HG02943 (cell line): ENCODE measurements at regions not wholly inside any gene's neighbourhood (a gene's known extent, or its start where the extent isn't known, plus 50 kb on each side); places are given as distances from the start of the nearest gene placed in this dataset.

Experiments used
- ATAC-seq: cut with Tn5 transposase; IDR thresholded peaks from one replicate; pipeline ENCODE4 v1.9.1; 2021; ENCODE audit warnings: mild to moderate bottlenecking, low read depth, moderate library complexity; ENCODE audit not compliant: unreplicated experiment

- ATAC-seq, result no peak
Measured at GRCh38 chr2:45275806-45276205, 266.6 kb upstream of the SIX2 start.

GRCh38 chr2:45275242-45275805 lies 266.1 kb upstream of the SIX2 start:
- no peak for ATAC-seq

- no peak for ATAC-seq
Measured at GRCh38 chr2:45274250-45274926, 265.1 kb upstream of the SIX2 start.

- ATAC-seq, result no peak
Measured at GRCh38 chr2:45273412-45274249, 264.4 kb upstream of the SIX2 start.

- no peak for ATAC-seq
Measured at GRCh38 chr2:45272549-45273265, 263.5 kb upstream of the SIX2 start.

- ATAC-seq, result no peak
Measured at GRCh38 chr2:45269149-45269793, 260.0 kb upstream of the SIX2 start.

GRCh38 chr2:45268631-45269030 lies 259.4 kb upstream of the SIX2 start:
- no peak for ATAC-seq

- ATAC-seq, result no peak
Measured at GRCh38 chr2:45267062-45267792, 258.0 kb upstream of the SIX2 start.

GRCh38 chr2:45265336-45265735 lies 256.1 kb upstream of the SIX2 start:
- ATAC-seq, result no peak

GRCh38 chr2:45264227-45265225 lies 255.3 kb upstream of the SIX2 start:
- ATAC-seq, result no peak

- ATAC-seq, result no peak
Measured at GRCh38 chr2:45263147-45263546, 253.9 kb upstream of the SIX2 start.

GRCh38 chr2:45261746-45262145 lies 252.5 kb upstream of the SIX2 start:
- ATAC-seq, result no peak

- no peak for ATAC-seq
Measured at GRCh38 chr2:45260946-45261345, 251.7 kb upstream of the SIX2 start.

- no peak for ATAC-seq
Measured at GRCh38 chr2:45259547-45260160, 250.4 kb upstream of the SIX2 start.

GRCh38 chr2:45259138-45259537 lies 249.9 kb upstream of the SIX2 start:
- no peak for ATAC-seq

GRCh38 chr2:45258311-45258710 lies 249.1 kb upstream of the SIX2 start:
- no peak for ATAC-seq

GRCh38 chr2:45257820-45258219 lies 248.6 kb upstream of the SIX2 start:
- ATAC-seq, result no peak
